Astrocyte of the cerebellum (primary cell): ENCODE measurements at regions not wholly inside any gene's neighbourhood (a gene's known extent, or its start where the extent isn't known, plus 50 kb on each side); places are given as distances from the start of the nearest gene placed in this dataset.

ENCODE experiments used
- DNase-seq: peaks from one replicate; pipeline ENCODE4 v3.0.0-alpha.2; 2011; ENCODE audit warnings: low read depth
- H3K4me3 ChIP-seq: 2 replicates; pipeline ENCODE4 v1.5.1; 2011; ENCODE audit warnings: mild to moderate bottlenecking, low read depth, low read length, moderate library complexity
- CTCF ChIP-seq: IDR thresholded peaks from 2 replicates; pipeline ENCODE4 v1.5.1; 2012; ENCODE audit warnings: low read length, low read depth, moderate library complexity, mild to moderate bottlenecking; ENCODE audit errors: missing control alignments
- in situ Hi-C: cut with HindIII; loops from 2 replicates; pipeline ENCODE4 v1.10.0; 2017; ENCODE audit warnings: low sequenced_read_pairs

- TF ChIP-seq CTCF, result no peak
- in situ Hi-C loops, result no loop called here
- no peak for DNase-seq
- H3K4me3 ChIP-seq, result no peak overlapping the region
Measured at GRCh38 chr13:69649063-69649392, 458.6 kb upstream of the ATXN8OS start.

GRCh38 chr13:69648340-69649062 lies 459.1 kb upstream of the ATXN8OS start:
- in situ Hi-C loops, result no loop called here
- H3K4me3 ChIP-seq, result no peak overlapping the region
- no peak for TF ChIP-seq CTCF
- DNase-seq, result no peak

- no peak overlapping the region for H3K4me3 ChIP-seq
- TF ChIP-seq CTCF, result no peak
- DNase-seq, result no peak
- in situ Hi-C loops, result no loop called here
Measured at GRCh38 chr13:69644447-69644846, 463.2 kb upstream of the ATXN8OS start.

- DNase-seq, result no peak
- TF ChIP-seq CTCF, result no peak
- in situ Hi-C loops, result no loop called here
- no peak overlapping the region for H3K4me3 ChIP-seq
Measured at GRCh38 chr13:69641773-69642172, 465.9 kb upstream of the ATXN8OS start.

GRCh38 chr13:69633044-69633443 lies 474.6 kb upstream of the ATXN8OS start:
- no peak overlapping the region for H3K4me3 ChIP-seq
- no peak for DNase-seq
- no peak for TF ChIP-seq CTCF
- in situ Hi-C loops, result no loop called here

GRCh38 chr13:69623973-69624372 lies 483.7 kb upstream of the ATXN8OS start:
- no peak for DNase-seq
- no peak for TF ChIP-seq CTCF
- in situ Hi-C loops, result no loop called here
- H3K4me3 ChIP-seq, result no peak overlapping the region
